Lower leg skin (tissue), 4 donors: ENCODE measurements at regions not wholly inside any gene's neighbourhood (a gene's known extent, or its start where the extent isn't known, plus 50 kb on each side); places are given as distances from the start of the nearest gene placed in this dataset.

Experiments
- DNase-seq, 2 donors: peaks; one replicate each; pipeline ENCODE4 v3.0.0-alpha.2; 2019; ENCODE audit warnings: low spot score in 2 of 2
- H3K4me3 ChIP-seq: fragments of 200-600 bp; sonication (generic); 2 replicates; pipeline ENCODE4 v1.5.1; 2017; ENCODE audit warnings: mild to moderate bottlenecking, low read depth; ENCODE audit not compliant: poor library complexity, severe bottlenecking
- CTCF ChIP-seq, 3 donors: fragments of 450-650 bp; IDR thresholded peaks; one replicate each; pipeline ENCODE4 v1.5.1; 2016; ENCODE audit warnings: antibody characterized with exemption in 3 of 3, mild to moderate bottlenecking in 3 of 3, moderate library complexity in 2 of 3
- POLR2A ChIP-seq, 2 donors: fragments of 450-650 bp; IDR thresholded peaks; one replicate each; pipeline ENCODE4 v1.6.1; 2016 to 2017; ENCODE audit warnings: antibody characterized with exemption in 2 of 2, mild to moderate bottlenecking in 1 of 2, moderate library complexity in 1 of 2
- WGBS, 2 donors: methylation state at CpG; one replicate each; pipeline ENCODE4 v1.1.5; 2018; 5-methylcytosine and 5-hydroxymethylcytosine counted together
- intact Hi-C: fragments of 100-400 bp; cut with DNase I; formaldehyde crosslinking; loops from one replicate; pipeline ENCODE4 v1.15.0; 2023; ENCODE audit warnings: low total_unique reads

GRCh38 chr12:28817524-28817923, 331.6 kb upstream of the FAR2 start:
- intact Hi-C loops: no loop called here
- DNase-seq: no peak
- TF ChIP-seq POLR2A (IDR thresholded peaks at IDR 0.05) (no peak), CTCF (IDR thresholded peaks at IDR 0.05) (no peak)
- no peak overlapping the region for H3K4me3 ChIP-seq
- 84 to 88% methylated on average over 7 of the region's 7 CpGs for WGBS, 2 donors

GRCh38 chr12:28824193-28824846, 324.8 kb upstream of the FAR2 start:
- 81 to 86% methylated on average over 2 of the region's 2 CpGs for WGBS, 2 donors
- intact Hi-C loops: no loop called here
- DNase-seq: no peak
- H3K4me3 ChIP-seq: no peak overlapping the region
- TF ChIP-seq CTCF (IDR thresholded peaks at IDR 0.05): no peak
- no peak for TF ChIP-seq POLR2A (IDR thresholded peaks at IDR 0.05)

GRCh38 chr12:28824849-28825248, 324.2 kb upstream of the FAR2 start:
- DNase-seq: no peak
- TF ChIP-seq CTCF (IDR thresholded peaks at IDR 0.05) (no peak), POLR2A (IDR thresholded peaks at IDR 0.05) (no peak)
- no peak overlapping the region for H3K4me3 ChIP-seq
- intact Hi-C loops: no loop called here

GRCh38 chr12:28826766-28827165, 322.3 kb upstream of the FAR2 start:
- no peak overlapping the region for H3K4me3 ChIP-seq
- intact Hi-C loops: no loop called here
- no peak for DNase-seq
- TF ChIP-seq CTCF (IDR thresholded peaks at IDR 0.05): no peak
- no peak for TF ChIP-seq POLR2A (IDR thresholded peaks at IDR 0.05)

- intact Hi-C loops: no loop called here
- H3K4me3 ChIP-seq: no peak overlapping the region
- 50 to 51% methylated on average over 3 of the region's 3 CpGs for WGBS, 2 donors
- no peak for DNase-seq
- TF ChIP-seq CTCF (IDR thresholded peaks at IDR 0.05): no peak
- no peak for TF ChIP-seq POLR2A (IDR thresholded peaks at IDR 0.05)
These were observed 321.2 kb upstream of the FAR2 start for GRCh38 chr12:28827861-28828260.

GRCh38 chr12:28828318-28828717, 320.8 kb upstream of the FAR2 start:
- no peak overlapping the region for H3K4me3 ChIP-seq
- DNase-seq: no peak
- 96 to 97% methylated on average over 2 of the region's 2 CpGs for WGBS, 2 donors
- TF ChIP-seq POLR2A (IDR thresholded peaks at IDR 0.05): no peak
- TF ChIP-seq CTCF (IDR thresholded peaks at IDR 0.05): no peak
- intact Hi-C loops: no loop called here
